ENCODE measurements at regions not wholly inside any gene's neighbourhood (a gene's known extent, or its start where the extent isn't known, plus 50 kb on each side); places are given as distances from the start of the nearest gene placed in this dataset.

DNA sequence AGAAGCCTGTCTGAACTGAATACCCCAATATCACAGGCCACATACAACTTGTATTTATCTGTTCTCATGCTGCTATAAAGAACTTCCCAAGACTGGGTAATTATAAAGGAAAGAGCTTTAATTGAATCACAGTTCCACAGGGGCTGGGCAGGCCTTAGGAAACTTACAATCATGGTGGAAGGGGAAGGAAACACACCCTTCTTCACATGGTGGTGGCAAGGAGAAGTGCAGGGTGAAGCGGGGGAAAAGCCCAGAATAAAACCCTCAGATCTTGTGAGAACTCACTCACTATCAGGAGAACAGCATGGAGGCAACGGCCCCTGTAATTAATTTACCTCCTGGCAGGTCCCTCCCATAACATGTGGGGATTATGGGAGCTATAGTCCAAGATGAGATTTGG is 50.3 kb upstream of the FNDC1 start:
- no peak for DNase-seq (ENCODE audit: low read depth in 2 of 2)

DNA sequence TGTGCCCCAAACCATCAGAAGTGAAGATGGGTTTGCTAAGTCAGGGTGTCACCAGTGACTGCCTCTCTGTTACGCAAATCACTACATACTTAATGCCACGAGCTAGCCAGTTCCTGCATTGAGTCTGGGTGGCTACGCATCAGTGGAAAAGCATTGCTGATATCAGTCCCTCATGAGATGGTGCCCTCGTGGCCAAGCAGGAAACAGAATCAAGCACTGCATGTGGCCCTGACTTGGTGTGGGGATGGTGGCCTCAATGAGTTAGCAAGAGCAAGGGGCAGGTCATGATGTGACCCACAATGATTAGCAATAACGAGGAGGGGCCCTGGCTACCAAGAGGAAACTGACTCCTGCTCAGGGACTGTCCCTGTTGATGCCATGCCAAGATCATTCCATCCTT is 51.6 kb upstream of the FNDC1 start:
- no peak for DNase-seq (ENCODE audit: low read depth in 2 of 2)

DNA sequence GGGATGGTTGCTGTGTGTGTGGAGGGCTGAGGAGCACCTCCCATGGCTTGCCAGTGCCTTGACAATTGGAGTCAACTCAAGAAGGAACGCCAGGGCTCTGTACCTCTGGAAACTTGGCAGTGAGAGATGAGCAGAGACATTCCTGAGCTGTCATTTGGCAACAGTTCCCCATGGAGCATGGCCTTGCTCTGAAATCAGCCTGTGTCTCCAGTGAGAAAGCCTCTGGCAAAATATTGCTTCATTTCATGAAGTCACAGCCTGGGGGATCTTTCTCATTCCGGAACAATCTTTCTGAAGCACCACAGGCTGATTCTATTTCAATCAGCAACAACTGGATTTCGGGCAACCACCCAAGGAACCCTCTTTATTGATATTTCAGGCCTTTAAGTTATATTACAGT is 52.2 kb upstream of the FNDC1 start:
- no peak for DNase-seq (ENCODE audit: low read depth in 2 of 2)

DNA sequence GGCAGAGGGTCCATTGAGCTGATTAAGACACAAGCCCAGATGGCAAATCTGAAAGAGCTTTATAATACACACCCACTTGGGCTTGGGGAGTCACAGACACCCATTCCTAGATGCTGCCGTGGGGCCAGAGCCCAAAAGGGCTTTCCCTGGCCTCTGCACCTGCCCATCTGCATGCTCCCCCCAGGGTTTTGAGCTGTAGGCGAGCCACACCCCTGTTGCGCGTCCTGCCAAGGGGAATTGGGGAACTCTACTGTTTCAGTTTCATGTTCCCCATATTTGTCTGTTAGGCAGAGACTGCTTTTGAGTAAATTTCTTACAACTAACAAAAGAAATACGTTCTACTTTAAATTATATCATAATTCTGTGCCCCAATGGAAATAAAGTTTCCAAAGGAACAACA is 52.9 kb upstream of the FNDC1 start:
- DNase-seq (ENCODE audit: low read depth in 2 of 2): no peak

DNA sequence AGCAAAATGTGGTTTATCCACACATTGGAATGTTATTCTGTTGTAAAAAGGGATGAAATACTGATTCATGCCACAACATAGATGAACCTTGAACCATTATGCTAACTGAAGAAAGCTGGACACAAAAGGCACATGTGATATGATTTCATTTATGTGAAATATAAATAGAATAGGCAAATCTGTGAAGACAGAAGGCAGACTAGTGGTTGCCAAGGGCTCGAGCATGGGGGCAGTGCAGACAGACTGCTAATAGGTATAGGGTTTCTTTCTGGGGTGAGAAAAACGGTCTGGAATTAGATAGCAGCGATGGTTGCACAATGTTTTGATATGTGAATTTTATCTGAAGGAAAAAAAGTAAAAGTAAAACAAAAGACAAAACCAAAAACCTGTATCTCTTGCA is 54.6 kb upstream of the FNDC1 start:
- no peak for DNase-seq (ENCODE audit: low read depth in 2 of 2)

DNA sequence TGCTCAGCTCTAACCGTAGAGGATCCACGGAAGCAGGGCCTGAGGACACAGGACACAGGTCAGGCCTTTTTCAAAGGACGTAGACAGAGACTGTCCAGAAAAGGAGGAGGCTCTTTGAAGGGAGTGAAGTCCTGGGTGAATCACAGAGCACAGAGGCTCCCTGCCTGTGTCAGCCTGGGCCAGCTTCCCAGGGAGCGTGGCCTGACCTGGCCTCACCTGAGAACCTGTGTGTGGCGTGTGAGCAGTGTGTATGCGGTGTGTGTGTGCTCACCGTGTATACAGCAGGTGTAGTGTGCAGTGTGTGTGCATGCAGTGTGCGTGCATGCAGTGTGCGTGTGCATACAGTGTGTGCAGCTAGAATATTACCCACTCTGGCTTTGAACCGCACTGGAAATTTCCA is 56.0 kb upstream of the FNDC1 start:
- DNase-seq (ENCODE audit: low read depth in 2 of 2): no peak

DNA sequence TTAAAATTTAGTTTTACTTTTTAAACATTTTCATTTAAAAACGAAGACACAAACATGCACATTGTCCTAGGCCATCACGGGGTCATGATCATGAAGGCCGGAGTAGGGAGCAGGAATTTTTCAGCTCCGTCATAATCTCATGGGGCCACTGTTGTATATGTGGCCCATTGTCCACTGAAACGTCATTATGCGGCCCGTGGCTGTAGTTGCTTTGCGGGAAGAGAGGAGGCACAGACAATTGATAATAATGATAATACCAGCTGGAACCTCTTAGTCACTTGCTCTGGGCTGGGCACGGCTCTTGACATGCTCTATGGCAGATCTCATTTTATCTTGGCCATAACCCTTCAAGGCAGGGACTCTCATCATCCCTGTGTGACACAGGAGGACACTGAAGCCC is 56.5 kb upstream of the FNDC1 start:
- no peak for DNase-seq (ENCODE audit: low read depth in 2 of 2)

DNA sequence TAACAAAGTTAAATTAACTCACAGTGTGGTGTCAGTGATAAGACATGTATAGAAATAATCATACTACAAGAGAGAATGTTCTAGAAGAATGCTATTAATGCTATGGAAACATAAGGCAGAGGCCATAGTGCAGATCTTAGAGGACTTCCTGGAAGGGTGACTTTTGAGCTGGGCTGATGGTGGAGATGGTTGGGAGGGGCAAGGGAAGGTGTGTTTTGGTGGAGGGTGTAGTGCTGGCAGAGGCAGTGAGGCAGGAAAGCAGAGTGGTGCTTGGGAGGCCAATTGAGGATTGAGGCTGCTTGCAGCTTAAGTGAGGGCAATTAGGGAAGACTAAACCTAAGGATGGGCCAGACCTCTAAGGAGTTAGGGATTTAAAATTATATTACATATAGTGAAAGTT is 58.5 kb upstream of the FNDC1 start:
- DNase-seq (ENCODE audit: low read depth in 2 of 2): no peak

DNA sequence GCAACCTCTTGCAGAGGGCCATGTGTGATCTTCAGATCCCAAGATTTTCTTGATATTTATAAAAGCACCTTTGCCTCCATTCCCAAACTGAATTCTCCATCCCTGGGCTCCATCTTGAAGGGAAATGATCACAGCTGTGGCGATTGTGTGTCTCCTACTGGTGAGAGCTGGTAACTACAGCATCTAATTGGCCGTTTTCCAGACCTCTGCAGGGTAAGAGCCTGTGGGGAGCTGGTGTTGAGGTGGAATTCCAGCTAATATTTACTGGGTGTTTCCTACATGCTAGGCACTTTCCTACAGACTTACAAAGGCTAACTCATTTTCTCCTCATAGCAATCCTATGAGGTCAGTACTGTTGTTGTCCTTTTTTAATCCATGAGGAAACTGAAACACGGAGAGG is 59.2 kb upstream of the FNDC1 start:
- peak in 1 of 2 donors; percentile 35 for DNase-seq (ENCODE audit: low read depth in 2 of 2)

DNA sequence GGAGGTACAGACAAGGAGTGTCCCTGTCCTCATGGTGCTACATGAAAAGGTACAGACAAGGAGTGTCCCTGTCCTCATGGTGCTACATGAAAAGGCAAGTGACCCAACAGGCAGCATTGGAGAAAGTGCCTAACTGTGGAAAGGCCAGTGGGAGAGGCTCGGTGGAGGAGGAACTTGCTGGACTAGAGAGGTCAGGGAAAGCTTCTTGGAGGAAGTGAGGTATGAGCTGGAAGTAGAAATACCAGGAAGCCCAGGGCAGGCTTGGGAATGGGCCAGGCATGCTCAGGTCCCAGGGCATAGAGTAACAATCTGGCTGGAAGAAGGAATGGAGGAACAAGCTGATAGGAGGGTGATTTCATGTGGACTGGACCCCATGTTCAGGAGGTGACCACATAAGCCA is 59.8 kb upstream of the FNDC1 start:
- DNase-seq (ENCODE audit: low read depth in 2 of 2): no peak

DNA sequence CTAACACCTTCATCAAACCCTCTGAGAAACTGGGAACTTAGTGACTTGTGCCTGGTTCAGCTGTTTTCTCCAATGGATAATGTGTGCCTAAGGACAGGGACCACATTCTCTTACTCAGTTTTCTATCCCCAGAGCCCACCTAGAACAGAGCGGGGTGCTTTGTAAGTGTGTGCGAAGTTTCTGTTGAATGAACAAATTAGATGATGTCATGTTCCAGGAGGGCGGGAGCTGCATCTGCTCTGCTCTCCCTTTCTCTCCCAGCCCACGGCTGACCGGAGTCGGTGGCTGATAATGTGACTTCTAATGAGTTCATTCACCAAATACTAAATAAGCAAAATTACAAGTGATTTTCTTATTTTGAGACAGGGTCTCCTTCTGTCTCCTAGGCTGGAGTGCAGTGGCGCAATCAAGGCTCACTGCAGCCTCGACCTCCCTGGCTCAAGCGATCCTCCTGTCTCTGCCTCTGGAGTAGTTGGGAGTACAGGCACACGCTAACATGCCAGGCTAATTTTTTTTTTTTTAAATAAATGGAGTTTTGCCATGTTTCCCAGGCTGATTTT is 60.7 kb upstream of the FNDC1 start:
- no peak for DNase-seq (ENCODE audit: low read depth in 2 of 2)

DNA sequence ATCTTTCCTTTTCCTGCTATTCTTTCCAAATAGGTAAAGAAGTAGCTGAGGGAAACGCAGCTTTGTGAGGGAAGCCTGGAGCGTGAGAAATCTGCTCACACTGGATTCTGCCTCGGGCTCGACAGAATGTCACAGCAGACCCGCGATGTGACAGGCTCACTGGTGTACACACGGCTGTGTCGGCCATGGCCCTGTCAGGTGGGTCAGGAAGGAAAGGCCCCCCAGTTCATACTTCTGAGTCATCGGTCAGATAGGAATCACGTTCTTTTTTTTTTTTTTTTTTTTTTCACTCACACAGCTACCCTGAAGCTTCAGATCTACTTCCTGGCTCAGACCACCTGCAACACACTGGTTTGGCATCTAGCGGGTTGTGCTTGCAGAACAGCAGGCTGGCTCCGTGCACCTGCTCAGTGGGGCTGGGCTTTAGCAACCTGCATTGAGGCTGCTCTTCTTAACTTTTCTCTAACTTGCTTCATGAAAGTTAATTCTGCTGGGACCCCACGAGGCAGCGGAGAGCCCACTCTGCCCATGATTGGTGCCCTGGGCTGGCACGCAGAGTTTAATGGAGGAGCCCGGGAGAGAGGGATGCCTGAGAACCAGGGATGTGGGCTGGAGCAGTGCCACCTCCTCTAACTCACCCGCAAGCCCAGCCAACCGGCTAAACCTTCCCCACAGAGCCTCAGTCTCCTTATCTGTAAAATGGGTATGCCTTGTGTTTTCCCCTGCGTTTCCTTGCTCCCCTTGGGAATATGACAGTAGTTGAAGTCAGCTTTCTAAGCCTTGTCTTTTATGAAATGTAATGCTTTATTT is 61.5 kb upstream of the FNDC1 start:
- DNase-seq (ENCODE audit: low read depth in 2 of 2): no peak

DNA sequence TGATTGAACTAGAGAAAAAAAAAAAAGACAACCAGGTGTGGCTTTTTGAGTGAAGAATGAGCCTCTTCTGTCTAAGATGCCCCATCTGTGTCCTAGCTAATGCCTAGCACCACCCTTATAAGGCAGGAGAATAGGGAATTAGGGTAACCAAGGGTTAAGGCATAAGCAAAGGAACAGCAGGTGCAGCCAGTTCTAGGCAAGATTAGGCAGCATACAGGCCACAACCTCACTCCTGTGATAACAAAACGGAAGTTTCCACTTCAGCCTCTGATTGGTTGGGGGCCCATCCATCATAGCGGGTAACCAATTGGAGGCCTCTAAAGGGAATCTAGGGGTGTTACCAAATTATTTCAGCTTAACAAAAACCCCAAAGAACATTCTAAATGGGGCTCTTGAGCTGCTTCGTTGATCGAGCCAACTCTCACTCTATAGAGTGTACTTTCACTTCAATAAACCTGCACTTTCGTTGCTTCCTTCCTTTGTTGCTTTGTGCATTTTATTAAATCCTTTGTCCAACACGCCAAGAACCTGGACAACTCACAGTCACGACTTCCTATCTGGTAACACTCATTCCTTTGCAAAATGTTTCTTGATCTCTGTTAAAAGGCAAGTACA is 61.9 kb upstream of the TAGAP start:
- peak; percentile 89 to 91 for DNase-seq (ENCODE audit: low read depth in 2 of 2)

DNA sequence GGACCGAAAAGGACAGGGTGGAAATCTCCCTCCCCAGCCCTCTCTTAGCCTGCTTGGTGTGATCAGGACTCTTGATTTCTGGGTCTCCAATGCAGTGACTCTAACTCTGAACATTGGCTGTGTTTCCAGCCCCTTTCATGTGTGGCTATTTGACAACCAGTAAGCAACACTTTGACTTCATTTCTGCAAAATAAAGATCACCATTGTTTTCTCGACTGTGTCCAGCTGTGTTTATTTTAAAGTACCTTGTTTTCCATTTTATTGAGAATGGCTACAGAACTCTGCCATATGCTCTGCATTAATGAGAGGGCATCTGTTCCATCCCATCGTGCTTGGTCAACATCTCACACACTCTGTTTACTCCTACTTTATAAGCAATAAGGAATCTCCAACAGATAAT is 60.9 kb upstream of the TAGAP start:
- DNase-seq (ENCODE audit: low read depth in 2 of 2): no peak

DNA sequence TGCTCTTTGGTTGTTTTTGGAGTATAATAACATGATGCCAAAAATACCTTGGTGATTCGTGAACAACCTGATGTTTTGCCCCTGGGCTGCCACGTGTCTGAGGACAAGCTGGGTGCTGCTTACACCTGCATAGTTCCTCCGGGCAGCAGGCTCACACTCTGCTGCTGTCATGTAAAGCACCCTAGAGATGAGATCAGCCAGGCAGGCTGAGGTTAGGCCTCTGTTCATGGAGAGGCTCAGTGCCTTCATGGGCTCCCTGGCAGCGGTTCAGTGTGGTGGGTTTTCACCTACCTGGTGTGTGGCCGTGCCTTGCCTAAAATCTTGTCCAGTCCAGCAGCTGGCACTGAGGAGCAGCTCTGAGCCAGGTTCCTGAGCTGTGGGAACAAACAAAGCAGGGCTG is 60.1 kb upstream of the TAGAP start:
- no peak for DNase-seq (ENCODE audit: low read depth in 2 of 2)

DNA sequence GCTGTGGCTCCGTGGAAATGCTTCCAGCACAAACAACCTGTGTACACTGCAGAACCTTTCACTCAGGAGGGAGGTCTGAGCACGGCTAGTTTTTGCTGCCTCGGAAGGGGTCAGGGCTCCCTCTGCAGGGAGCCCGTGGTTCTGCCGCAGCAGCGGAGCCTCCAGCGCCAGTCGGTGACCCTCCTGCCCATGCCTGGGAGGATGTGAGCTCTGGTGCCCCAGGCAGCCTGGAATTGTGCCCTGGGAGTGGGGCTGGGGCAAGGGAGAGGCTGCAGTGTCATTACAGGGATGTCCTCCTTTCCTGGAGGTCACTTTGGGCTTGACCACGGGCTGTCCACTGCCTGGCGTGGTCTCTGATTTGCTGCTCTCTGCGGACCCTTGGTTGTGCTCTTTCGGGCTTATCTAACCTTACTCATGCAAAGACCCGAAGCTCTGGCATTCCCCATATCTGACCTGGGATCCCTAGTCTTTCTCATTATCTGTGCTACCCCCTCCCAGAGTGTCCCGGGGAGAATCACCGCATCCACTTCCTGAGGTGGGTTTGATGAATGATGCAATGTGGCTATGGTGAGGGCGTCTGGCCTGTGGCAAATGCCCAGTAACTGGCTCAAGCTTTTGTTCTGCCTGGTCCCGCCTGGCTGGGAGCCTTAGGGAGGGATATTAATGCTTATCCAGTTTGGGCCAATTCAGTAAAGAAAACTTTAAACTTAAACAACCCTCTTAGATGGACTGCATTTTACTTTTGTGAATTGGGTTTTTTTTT is 59.6 kb upstream of the TAGAP start:
- DNase-seq (ENCODE audit: low read depth in 2 of 2): peak; percentile 70 to 74

DNA sequence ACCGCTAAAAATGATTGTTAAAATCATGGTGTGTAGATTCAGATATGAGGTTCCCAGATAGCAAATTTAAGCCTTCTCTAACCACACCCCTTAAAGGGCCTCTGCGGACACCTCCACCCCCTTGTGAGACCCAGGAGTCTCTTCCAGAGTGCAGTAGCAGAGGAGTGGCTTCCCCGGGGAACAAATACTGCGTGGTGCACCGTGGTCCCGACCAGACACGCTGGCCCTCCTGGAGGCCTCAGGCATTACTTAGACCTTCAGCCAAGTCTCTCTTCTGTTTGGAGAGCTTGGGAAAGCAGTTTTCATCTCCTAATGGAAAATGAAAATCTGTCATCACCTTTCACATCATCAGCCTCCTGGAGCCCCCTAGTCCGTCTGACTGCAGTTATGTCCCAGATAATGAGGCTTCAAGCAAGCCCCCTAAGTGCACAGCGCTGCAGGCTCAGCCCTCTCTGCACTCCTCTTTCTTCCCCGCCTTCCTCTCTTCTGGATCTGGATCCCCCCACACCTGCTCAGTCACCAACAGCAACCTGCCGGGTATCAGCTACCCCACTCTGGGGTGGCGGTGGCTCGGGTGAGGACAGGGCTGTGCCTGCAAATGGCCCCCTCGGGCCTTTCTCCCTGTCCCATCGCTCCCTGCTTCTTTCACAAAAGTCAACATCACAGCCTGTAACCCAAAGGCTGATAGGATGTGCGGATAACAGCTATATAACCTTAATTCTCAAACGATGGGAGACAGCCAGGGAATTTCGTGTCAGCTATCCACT is 58.8 kb upstream of the TAGAP start:
- no peak for DNase-seq (ENCODE audit: low read depth in 2 of 2)

DNA sequence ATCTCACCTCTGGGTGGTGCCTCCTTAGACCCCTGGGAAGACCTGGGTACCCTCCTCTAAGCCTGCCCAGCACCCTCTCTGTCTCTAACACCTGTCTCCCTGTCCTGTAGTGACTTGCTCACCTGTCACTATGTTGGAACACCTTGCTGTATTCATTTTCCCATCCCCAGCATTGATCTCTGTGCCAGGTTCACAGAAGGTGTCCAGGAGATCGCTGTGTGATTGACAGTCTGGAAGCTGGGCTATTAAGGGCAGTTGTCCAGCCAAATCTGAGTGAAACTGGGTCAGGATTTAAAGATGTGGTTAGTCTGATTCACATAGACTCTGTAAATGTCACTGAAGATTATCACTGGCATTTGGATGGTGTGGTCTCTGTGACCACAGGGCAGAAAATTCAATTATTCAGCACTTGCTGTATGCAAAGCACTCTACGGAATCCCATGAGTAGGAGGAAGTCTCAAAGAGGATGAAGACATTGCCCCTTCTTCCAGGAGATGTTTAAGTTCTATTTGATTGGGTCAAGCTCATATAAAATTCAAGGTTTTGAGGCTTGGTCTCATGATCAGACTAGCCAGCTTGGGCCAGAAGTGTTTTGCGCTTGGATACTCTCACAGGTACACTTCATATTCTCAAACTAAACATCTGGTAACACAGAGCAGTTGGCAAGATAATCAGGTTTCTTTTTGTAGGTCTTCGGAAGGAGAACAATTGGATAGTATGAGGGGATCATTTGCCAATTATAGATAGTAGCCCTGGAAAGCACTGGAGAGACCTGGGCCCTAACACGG is 57.8 kb upstream of the TAGAP start:
- no peak for DNase-seq (ENCODE audit: low read depth in 2 of 2)

DNA sequence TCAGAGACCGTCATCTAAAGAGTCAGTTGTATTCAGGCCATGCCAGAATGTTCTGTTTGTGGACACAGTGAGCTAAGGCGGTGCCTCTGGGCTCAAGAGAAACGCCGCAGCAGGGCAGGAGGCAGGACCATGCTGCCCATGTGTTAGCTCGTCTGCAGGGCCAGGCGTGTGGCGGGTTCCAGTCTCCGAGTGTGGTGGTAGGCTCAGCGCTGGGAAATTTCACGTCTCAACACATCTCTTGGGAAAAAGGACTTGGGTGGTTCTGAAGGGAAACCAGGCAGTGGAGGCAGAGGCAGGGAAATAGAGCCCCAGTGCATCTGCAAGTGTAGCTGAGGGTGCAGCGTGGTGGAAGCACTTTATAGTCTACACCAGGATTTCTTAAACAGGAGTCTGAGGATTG is 56.9 kb upstream of the TAGAP start:
- DNase-seq (ENCODE audit: low read depth in 2 of 2): no peak

DNA sequence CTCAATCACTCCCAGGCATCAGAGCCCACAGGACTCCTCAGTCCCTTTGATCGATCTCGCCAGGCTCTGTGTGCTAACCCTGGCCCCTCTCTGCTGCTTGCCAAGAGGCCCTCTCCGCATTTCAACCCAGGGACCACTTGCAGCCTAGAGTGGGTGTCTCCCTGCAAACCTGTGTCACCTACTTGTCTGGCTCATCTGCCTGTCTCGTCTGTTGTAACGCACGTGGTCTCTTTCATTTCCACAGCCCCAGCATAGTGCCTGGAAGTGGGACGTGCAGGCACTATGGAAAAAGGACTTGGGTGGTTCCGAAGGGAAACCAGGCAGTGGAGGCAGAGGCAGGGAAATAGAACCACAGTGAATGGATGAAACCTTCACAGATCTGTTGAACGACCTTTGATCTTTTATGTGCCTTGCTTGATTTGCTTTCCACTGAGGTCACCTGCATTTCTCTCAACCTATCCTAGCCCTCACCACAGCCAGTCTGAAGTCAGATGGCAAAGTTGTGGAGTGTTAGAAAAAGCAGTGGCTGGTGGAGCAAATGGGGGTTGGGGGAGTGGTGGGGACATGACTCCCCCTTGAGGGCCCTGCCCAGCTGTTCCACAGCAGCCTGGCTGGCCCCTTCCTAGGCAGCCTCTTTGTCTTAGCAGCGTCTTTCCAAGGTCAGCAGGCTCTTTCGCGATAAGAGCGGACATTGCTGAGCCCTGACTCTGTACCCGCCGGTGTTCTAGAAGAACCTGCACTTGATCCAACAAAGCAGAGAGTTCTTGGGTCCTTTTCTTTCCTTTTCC is 55.8 kb upstream of the TAGAP start:
- DNase-seq (ENCODE audit: low read depth in 2 of 2): no peak

All from activated CD4-positive, alpha-beta T cell treated with anti-CD3 and anti-CD28 coated beads for 24 hours (primary cell).